Stimulated activated effector memory CD8-positive, alpha-beta T cell treated with anti-CD3 and anti-CD28 coated beads, Interleukin-12 subunit alpha, Interleukin-12 subunit beta, amount 100 ng/mL, for 72 hours (primary cell): ENCODE measurements at regions not wholly inside any gene's neighbourhood (a gene's known extent, or its start where the extent isn't known, plus 50 kb on each side); places are given as distances from the start of the nearest gene placed in this dataset.
A peak's percentile ranks its signal among the peaks of the same experiment; 100 is the strongest.

ENCODE experiments used
- ATAC-seq: fragments of 150-1000 bp; cut with Tn5 transposase; 2 replicates; pipeline ENCODE4 v1.10.0; 2021
- DNase-seq, 2 donors: peaks; one replicate each; pipeline ENCODE4 v3.0.0; 2021 to 2022; ENCODE audit warnings: low spot score in 2 of 2
- H3K27ac Mint-ChIP-seq: one replicate; pipeline ENCODE4 v1.8.0; 2022; ENCODE audit warnings: mild to moderate bottlenecking, mixed read lengths
- H3K36me3 Mint-ChIP-seq: one replicate; pipeline ENCODE4 v1.8.0; 2022; ENCODE audit warnings: mild to moderate bottlenecking, mixed read lengths
- H3K4me1 Mint-ChIP-seq: one replicate; pipeline ENCODE4 v1.8.0; 2022; ENCODE audit warnings: mixed read lengths
- H3K4me3 Mint-ChIP-seq: one replicate; pipeline ENCODE4 v1.8.0; 2022; ENCODE audit warnings: mild to moderate bottlenecking, mixed read lengths
- H3K9me3 Mint-ChIP-seq: one replicate; pipeline ENCODE4 v1.8.0; 2022; ENCODE audit warnings: mixed read lengths

DNA sequence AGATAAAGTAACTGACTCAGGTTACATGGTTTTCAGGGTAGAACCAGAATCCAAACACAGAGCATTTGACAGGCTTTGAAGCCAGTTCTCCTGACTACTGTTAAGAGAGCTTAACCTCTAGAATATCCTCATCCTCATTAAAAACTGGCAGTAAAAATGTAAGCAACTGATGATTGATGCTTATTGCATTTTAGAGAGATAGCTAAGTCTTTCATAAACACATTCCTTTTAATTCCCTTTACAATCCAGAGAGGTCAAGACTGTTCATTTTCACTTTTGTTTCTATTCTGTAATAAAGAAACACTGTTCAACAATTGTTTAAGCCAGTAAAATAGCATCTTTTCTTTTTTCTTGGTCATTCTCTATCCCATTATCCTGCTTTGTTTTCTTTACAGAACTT is 53.9 kb upstream of the RAB27B start:
- H3K36me3 Mint-ChIP-seq, result no peaks in the 10 kb centered on the region
- no peak overlapping the region for H3K27ac Mint-ChIP-seq
- ATAC-seq, result no peak
- no peaks in the 10 kb centered on the region for H3K9me3 Mint-ChIP-seq
- no peaks in the 10 kb centered on the region for H3K4me1 Mint-ChIP-seq
- H3K4me3 Mint-ChIP-seq, result no peak overlapping the region
- DNase-seq, result no peak

DNA sequence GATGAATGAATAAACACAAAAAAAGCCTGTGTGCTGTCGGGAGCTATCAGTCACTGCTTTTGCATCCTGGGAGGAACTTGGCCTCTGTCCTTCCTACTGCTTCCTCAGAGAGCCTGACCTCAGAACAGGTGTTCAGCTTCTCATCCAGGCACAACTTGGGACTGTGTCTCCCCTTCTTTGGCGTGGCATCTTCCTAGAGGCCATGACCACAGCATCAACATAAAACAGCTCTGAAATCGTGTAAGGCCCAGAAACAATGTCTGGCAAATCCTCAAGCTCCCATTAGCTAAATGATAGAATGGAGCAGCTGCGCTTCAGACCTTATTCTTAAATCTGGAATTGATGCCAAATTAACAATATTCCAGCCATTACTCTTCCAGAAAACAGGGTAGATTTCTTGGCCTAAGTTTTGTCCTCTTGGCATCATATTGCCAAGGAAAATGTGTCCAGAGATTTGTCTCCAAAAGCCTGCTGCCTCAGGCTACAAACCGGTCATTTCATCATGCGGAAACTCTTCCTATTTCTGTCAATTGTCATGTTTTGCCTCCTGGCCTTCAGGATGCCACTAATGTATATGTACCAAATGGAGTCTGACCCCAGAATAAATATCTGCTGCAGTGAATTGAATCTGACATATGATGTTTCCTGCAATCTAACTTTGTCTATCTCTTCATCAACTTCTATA is 53.2 kb upstream of the RAB27B start:
- H3K4me3 Mint-ChIP-seq, result no peak overlapping the region
- no peaks in the 10 kb centered on the region for H3K36me3 Mint-ChIP-seq
- no peaks in the 10 kb centered on the region for H3K4me1 Mint-ChIP-seq
- ATAC-seq (no peak), DNase-seq (no peak)
- no peak overlapping the region for H3K27ac Mint-ChIP-seq
- no peaks in the 10 kb centered on the region for H3K9me3 Mint-ChIP-seq

DNA sequence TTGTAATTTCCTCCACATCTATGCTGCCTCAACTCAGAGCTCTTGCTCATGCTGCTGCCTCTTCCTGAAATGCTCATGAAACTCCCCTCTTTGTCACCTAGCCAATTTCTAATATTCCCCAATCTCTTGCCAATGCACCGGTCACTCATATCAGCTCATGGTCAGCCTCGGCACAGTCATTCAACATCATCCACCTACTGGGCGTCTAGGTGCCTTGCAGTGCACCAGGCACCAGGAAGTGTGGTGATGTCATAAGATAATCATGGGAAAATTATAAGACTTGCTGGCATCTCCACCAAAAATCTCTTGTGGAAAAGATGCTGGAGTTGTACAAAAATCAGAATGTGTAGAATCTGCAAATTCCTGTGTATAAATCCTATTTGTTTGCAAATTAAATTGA is 52.6 kb upstream of the RAB27B start:
- no peaks in the 10 kb centered on the region for H3K9me3 Mint-ChIP-seq
- H3K4me1 Mint-ChIP-seq, result no peaks in the 10 kb centered on the region
- no peak for DNase-seq
- no peak overlapping the region for H3K4me3 Mint-ChIP-seq
- H3K36me3 Mint-ChIP-seq, result no peaks in the 10 kb centered on the region
- ATAC-seq, result no peak
- no peak overlapping the region for H3K27ac Mint-ChIP-seq

DNA sequence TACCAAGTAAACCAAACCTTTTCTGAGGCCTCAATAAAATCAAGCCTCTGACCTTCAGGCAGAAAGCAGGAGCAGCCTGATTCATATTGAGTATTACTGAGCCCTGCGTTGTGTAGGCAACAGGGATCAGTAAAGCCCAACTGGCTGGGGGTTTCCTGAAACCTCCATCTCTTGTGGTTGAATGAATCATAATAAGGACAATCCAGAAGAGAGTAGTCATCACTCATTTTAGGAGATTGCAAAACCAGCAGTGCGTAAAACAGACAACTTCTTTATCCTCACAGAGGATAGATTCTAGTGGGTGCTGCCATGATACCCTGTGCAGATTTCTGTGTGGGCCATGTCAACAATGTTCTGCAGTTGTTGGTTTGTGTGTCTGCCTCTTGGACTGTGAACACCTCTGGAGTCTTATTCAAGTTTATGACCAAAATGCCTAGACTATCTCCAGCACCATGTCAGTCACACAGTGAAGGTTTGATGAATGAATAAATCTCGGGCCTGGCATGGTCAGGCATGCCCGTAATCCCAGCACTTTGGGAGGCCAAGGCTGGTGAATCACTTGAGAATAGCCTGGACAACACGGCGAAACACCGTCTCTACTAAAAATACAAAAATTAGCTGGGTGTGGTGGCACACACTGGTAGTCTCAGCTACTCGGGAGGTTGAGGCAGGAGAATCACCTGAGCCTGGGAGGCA is 51.8 kb upstream of the RAB27B start:
- no peak overlapping the region for H3K4me3 Mint-ChIP-seq
- H3K36me3 Mint-ChIP-seq, result no peaks in the 10 kb centered on the region
- DNase-seq (no peak), ATAC-seq (peak; percentile 96)
- H3K27ac Mint-ChIP-seq, result no peak overlapping the region
- H3K4me1 Mint-ChIP-seq, result no peaks in the 10 kb centered on the region
- H3K9me3 Mint-ChIP-seq, result no peaks in the 10 kb centered on the region

DNA sequence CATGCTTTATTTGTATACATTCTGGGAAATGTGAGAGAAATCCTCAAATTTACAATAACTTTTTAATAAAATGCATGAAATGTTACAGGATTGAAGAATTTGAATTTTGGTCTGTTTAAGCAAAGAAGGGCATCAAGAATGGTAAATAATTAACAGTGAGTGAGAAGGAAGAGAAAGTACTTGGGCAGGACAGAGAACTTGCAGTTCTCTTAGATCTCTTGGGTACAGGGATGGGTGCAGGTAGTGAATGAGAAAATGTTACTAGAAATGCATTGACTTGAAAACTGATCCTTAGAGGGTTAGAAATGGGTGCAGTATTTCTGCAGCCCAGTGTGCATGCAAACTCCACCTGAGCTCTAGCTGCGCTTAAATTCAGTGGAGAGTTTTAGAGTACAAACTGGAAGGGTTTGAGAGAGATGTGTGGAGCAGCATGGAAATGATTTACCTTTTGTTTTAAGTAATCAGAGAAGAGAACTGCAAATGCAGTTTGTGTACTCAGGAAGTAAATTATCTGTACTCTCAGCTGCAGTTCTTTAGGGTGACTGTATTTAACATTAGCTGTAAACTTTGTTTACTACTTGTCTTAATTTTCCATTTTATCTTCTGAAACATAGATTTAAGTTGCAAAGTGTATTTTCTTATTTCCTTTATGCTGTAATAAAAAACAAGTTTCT is 51.0 kb upstream of the RAB27B start:
- Mint-ChIP-seq H3K4me1 (no peaks in the 10 kb centered on the region), H3K4me3 (no peak overlapping the region), H3K27ac (no peak overlapping the region), H3K9me3 (no peaks in the 10 kb centered on the region), H3K36me3 (no peaks in the 10 kb centered on the region)
- no peak for DNase-seq
- ATAC-seq, result no peak

DNA sequence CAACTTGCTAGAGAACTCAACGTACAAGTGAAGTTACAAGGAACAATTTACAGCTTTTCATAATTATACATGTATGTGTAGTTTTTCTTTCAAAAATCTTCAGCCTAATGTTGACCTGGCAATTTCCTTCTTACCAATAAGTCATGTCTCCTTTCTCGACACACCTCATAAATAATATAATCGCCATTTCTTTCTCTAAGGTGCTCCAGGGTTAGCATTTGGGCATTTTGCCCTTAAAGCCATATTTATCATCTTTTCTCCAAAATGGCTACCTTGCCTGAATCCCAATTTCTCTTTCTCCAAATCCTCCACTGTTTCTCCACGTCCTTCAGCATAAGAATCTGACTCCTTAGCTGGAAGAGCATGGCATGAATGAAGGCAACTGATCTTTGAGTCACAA is 50.3 kb upstream of the RAB27B start:
- no peaks in the 10 kb centered on the region for H3K4me1 Mint-ChIP-seq
- no peak overlapping the region for H3K27ac Mint-ChIP-seq
- H3K4me3 Mint-ChIP-seq, result no peak overlapping the region
- DNase-seq, result no peak
- H3K36me3 Mint-ChIP-seq, result no peaks in the 10 kb centered on the region
- no peak for ATAC-seq
- H3K9me3 Mint-ChIP-seq, result no peaks in the 10 kb centered on the region
